DND-41 (cell line): ENCODE measurements at regions not wholly inside any gene's neighbourhood (a gene's known extent, or its start where the extent isn't known, plus 50 kb on each side); places are given as distances from the start of the nearest gene placed in this dataset.
"Not testable (repeated sequence)": the region's sequence is repeated elsewhere in the genome, so short reads cannot be mapped to it uniquely, and the experiment has no call there.

Experiments
- CTCF ChIP-seq: IDR thresholded peaks from 2 replicates; pipeline ENCODE4 v1.5.1; 2012; ENCODE audit warnings: borderline replicate concordance, low read length, moderate library complexity, mild to moderate bottlenecking; ENCODE audit not compliant: poor library complexity, severe bottlenecking; ENCODE audit errors: extremely low read depth
- EZH2 ChIP-seq: IDR thresholded peaks from 3 replicates; pipeline ENCODE4 v1.6.1; 2012; ENCODE audit warnings: borderline replicate concordance, low read depth, mild to moderate bottlenecking, moderate library complexity, low read length, inconsistent platforms; ENCODE audit not compliant: severe bottlenecking

GRCh38 chr21:10271666-10272207 is 249.6 kb upstream of the TPTE start:
- not testable (repeated sequence) for TF ChIP-seq CTCF, EZH2
